RWPE1 (cell line): ENCODE measurements at regions not wholly inside any gene's neighbourhood (a gene's known extent, or its start where the extent isn't known, plus 50 kb on each side); places are given as distances from the start of the nearest gene placed in this dataset.
A peak's percentile ranks its signal among the peaks of the same experiment; 100 is the strongest.

Experiments used
- CTCF ChIA-PET: fragments of 350-600 bp; sonication (Branson Sonifier 250); formaldehyde crosslinking; extraction: SDS; loops from one replicate; lab custom pipeline; 2021; lab: Yijun Ruan, JAX
- POLR2A ChIA-PET: fragments of 400-600 bp; formaldehyde crosslinking; extraction: SDS; loops from one replicate; lab custom pipeline; 2020; ENCODE audit warnings: antibody characterized with exemption; ENCODE audit not compliant: low non-redundant PET; lab: Yijun Ruan, JAX
- DNase-seq: peaks from one replicate; pipeline ENCODE4 v3.0.0; 2012; ENCODE audit warnings: low spot score
- H3K27ac ChIP-seq: fragments of 450-650 bp; 2 replicates; pipeline ENCODE4 v1.5.1; 2017
- CTCF ChIP-seq: fragments of 450-650 bp; conservative IDR thresholded peaks from 2 replicates; pipeline ENCODE4 v1.5.1; 2017; ENCODE audit warnings: low read depth, mild to moderate bottlenecking

DNA sequence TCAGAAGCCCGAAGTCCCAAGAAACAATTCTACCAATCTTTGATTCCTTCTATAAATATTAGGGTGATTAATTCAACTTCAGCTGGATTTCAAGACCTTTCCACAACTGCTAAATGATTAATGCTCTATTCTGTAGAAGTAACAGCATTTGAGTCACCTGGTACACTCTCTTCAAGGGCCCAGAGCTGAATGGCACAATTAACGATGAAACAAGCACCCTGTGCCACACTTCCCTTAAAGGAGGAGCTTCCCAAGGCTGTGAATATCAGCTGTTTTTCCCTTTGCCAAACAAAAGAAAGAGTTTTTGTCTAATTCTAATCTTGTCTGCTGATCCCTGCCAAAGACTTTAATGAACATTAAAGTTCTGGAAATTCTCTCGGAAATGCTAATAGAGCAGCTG lies 56.0 kb downstream of the BOD1L2 start:
- no peak for DNase-seq
- ChIA-PET CTCF (no interaction called here), POLR2A (no interaction called here)
- no peak for TF ChIP-seq CTCF
- H3K27ac ChIP-seq = no peak overlapping the region

DNA sequence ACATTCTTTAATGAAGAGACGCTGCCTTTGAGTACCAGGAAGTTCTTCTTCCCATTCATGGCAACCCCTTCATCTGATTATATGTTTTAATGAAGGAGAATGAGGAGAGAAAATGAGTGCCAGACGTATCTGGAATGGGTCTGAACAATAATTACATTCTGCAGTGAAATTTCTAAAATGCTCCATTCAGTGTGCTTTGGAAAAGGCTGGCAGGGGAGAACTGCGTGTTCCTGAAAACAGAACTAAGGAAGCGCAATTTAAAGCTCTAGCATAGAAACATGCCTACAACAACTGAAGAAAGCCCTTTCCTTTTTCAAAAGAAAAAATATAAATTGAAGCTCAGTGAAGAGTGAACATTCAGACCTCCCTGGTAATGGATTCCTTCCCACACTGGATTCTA lies 58.8 kb downstream of the BOD1L2 start:
- DNase-seq = no peak
- H3K27ac ChIP-seq = no peak overlapping the region
- ChIA-PET CTCF (interaction anchor here (0.7 kb wide), 1 partner anchor 630 kb away, joined by 3 read pairs; no protein-coding TSS in a partner anchor), POLR2A (no interaction called here)
- TF ChIP-seq CTCF = no peak

DNA sequence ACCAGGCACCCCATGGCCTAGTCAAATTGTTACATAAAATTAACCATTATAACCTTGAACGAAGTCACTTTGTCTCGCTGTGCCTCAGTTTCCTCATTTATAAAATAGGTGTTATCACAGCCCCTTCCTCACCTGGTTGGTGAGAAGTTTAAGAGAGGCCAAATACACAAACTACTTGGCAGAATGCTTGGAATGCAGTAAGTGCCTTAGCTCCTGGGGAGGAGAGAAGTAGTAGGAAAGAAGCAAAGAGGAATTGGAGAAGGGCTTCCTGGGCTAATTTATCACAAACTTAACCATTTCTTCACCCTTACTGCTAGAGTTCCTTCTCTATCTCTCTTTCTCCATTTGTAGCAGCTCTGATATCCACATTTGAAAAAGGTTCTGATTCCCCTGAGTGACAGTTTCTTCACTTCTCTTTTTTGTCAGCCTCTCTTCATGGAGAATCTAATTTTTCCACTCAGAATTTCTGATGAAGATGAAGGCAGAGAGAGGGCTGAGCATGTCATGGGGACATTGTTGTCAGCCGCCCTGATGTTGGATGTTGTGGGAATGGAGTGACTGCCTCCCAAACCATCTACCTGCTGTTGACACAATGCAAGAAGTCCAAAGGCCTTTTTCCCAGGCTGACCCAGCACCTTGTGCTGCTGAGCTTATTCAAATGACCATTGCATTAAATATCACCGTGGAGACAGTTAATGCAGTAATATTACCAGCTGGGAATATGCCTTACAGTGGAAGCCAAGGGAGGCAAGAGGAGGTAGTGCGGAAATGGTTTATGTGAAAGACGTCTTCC lies 60.4 kb downstream of the BOD1L2 start:
- POLR2A ChIA-PET = no interaction called here
- CTCF ChIA-PET = no interaction called here

GRCh38 chr18:57208047-57208446 lies 61.2 kb downstream of the BOD1L2 start:
- no peak for DNase-seq
- no peak for TF ChIP-seq CTCF
- ChIA-PET CTCF (no interaction called here), POLR2A (no interaction called here)
- no peak overlapping the region for H3K27ac ChIP-seq

More for the DNA sequence above, 60.4 kb downstream of the BOD1L2 start:
- no peak for TF ChIP-seq CTCF
- no peak overlapping the region for H3K27ac ChIP-seq
- no peak for DNase-seq

- no peak for DNase-seq
- no peak for TF ChIP-seq CTCF
- CTCF ChIA-PET = no interaction called here
- peak overlapping the region; percentile 62; the same call in 1 of the 2 replicates for H3K27ac ChIP-seq
- POLR2A ChIA-PET = no interaction called here
Observed at GRCh38 chr18:57209713-57210106, 62.8 kb downstream of the BOD1L2 start.

DNA sequence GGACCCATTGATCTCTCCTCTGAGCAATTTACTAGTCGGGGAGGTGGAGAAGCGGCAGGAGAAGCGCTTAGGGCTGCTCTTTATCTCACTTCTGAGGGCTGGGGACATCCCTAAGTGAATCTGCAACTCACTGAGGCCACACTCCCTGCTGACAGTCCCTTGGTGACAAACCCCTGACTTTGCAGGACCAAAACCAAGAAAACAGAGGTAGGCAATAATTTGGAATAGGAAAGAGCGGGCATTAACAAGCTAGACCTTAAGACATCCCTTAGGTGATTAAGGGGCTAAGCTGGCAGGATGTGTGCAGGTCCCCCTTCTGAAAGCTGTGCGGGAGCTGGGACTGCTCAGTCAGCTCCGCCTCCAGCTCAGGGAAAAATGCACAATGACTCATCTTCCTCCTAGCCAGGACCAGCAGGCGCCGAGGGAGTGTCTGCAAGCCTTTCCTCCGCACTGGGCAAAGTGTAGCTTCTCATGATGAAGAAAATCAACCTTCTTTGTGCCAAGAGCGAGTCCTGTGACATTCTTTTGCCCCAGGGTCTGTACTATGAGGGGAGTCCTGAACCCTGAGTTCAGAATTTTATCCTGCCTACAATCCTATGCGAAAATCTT lies 63.3 kb downstream of the BOD1L2 start:
- CTCF ChIA-PET = no interaction called here
- peak overlapping the region; percentile 62 for H3K27ac ChIP-seq
- DNase-seq = peak; percentile 72
- POLR2A ChIA-PET = no interaction called here
- no peak for TF ChIP-seq CTCF
